ENCODE measurements at regions not wholly inside any gene's neighbourhood (a gene's known extent, or its start where the extent isn't known, plus 50 kb on each side); places are given as distances from the start of the nearest gene placed in this dataset.
"Not testable (repeated sequence)": the region's sequence is repeated elsewhere in the genome, so short reads cannot be mapped to it uniquely, and the experiment has no call there.

DNA sequence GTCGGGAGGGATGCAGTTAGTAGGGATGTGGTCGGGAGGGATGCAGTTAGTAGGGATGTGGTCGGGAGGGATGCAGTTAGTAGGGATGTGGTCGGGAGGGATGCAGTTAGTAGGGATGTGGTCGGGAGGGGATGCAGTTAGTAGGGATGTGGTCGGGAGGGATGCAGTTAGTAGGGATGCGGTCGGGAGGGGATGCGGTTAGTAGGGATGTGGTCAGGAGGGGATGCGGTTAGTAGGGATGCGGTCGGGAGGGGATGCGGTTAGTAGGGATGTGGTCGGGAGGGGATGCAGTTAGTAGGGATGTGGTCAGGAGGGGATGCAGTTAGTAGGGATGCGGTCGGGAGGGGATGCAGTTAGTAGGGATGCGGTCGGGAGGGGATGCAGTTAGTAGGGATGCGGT is 96.2 kb downstream of the BDH1 start:
- DNase-seq (ENCODE audit: insufficient read length, low spot score); FAIRE-seq: not testable (repeated sequence)

DNA sequence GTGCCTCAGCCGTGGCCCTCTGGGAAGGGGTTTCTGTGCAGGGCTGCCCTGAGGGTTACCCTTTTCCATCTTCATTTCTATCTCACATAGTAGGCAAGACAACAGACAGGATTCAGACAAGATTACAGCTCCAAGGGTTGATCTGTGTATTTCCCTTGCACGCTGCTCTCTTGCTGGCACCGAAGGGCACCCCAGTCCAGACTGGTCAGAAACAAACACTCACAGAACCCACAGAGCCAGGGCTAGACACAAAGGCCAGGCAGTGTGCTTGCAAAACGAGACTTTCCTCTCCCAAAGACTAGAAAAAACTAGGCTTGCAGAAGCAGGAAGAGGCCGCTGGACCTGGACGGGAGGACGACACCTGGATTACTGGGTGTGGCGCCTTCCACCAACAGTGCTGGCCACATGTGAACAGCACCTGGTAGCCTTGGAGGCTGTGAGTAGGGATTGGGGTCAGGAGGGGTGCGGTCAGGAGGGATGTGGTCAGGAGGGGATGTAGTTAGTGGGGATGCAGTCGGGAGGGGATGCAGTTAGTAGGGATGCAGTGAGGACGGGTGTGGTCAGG is 96.8 kb downstream of the BDH1 start:
- DNase-seq (ENCODE audit: insufficient read length, low spot score), result no peak
- no peak for FAIRE-seq

DNA sequence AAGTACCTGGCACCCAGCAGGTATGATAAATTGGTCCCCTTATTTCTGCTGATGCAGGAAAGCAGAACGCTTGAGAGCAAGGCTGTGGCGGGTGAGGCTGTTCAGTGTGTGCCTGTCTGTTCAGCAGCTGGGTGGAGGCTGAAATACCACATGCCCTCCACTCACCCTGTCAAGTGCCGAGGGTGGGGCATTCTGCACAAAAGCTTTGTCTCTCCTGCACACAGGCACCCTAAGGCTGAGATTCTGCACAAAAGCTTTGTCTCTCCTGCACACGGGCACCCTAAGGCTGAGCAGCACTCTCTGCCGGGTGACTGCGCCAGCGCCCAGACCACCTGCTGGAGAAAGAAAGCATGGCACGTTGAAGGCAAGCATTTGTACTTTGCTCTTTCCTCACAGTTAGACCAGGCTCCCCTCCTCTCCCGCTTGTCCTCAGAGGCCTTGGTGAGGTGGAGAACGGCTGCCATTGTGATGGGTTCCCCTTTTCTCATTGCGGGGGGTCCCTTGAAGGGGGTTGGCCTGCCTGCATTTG is 97.5 kb downstream of the BDH1 start:
- no peak for FAIRE-seq

DNA sequence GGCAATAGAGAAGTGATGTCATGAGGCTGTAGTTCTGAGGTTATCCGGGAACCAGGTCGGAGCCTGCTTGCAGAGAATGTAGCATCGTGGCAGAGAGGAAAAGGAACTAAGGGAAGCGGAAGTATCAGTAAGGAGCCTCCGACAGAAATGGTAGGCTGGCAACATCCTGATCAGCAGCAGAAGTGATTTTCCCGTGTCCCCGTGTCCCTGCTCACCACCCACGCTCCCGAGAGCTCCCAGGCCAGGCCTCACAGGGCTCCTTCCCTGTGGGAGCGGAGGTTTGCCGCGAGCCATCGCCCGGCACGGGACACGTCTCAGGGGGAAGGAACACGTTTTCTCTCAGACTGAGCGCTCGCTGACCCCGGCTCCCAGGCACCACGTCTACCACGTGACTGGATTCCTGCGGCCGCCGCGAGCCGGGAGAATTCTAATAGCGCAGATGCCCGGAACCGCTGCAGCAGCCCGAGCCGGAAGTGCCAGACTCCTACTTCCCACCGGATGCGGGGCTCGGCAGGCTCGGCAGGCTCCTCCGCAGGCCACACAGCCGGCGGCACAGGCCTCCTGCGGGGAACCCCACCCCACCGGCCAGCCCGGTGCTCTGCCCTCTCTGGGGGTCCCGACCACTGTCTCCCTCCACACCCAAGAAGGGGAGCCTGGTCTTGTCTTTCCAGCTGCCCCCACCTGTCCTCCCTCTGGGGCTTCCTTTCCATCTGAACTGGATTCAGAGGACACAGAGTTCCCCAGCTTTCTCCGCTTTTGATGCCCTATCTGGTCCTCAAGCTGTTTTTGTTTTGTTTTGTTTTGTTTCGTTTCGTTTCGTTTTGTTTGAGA is 99.3 kb downstream of the BDH1 start:
- peak; percentile 59 for DNase-seq (ENCODE audit: insufficient read length, low spot score)
- FAIRE-seq, result no peak

More for the DNA sequence above, 97.5 kb downstream of the BDH1 start:
- peak; percentile 44 for DNase-seq (ENCODE audit: insufficient read length, low spot score)

DNA sequence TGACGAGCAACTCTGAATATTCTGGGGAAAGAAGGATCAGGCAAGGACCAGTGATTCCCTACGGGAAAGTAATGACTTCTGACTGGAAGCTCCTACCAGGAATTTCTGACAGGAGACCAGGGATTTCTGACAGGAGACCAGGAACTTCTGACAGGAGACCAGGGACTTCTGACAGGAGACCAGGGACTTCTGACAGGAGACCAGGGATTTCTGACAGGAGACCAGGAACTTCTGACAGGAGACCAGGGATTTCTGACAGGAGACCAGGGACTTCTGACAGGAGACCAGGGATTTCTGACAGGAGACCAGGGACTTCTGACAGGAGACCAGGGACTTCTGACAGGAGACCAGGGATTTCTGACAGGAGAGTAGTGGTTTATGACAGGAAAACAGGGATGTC is 100.9 kb downstream of the BDH1 start:
- not testable (repeated sequence) for FAIRE-seq; DNase-seq (ENCODE audit: insufficient read length, low spot score)

DNA sequence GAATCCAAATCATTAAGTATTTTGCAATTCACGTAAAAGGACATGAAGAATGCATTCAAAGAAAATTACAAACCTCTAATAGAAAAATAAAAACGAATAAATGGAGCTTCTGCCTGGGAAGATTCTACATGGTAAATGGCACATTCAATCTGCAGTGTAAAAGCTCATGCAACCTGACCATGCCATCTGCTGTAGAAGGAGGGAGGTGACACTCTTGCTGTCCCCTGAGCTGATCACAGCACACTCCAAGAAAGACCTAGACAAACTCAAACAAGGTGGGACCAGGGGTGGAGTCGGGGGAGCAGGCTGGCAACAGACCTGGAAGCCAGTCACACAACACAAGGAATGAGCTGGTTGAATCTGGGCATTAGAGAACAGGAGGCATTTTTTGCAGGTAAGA is 101.8 kb downstream of the BDH1 start:
- peak; percentile 13 for DNase-seq (ENCODE audit: insufficient read length, low spot score)

DNA sequence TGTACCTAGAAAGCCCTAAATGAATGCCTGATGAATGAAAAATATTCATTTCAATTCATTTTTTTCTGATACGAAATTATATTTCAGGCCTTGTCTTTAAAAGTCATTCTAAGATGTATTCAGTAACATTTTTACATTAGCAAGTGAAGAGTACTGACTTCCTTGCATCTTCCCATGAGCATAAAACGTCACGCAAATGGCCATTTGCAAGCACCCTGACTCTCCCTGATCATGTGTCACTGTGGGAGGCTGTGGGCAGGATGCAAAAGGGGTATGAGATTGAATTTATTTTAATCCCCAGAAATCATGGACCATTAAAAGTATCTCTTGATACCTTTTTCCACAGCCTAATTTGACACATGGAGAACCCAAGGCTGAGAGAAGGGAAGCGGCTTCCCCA is 105.0 kb downstream of the BDH1 start:
- DNase-seq (ENCODE audit: insufficient read length, low spot score), result no peak
- FAIRE-seq, result no peak

More for the DNA sequence above, 101.8 kb downstream of the BDH1 start:
- FAIRE-seq, result no peak

DNA sequence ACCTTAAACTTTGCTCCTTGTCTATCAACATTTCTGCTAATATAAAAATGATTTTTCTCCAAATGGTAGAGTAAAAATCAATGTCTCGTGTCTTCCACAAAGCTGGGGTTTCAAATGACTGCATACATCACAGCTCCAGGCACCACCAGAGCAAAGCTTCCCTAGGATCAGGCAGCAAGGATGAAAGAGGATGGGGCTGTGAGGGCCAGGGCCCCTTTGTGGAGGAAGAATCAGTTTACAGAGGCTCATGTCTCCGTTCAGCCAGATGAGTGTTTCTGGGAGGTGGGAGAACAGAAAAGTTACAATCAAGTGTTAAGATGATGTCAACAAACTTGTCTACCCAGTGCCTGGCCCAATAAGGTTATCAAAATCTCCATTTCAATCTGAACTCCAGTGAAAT is 105.5 kb downstream of the BDH1 start:
- FAIRE-seq (no peak), DNase-seq (ENCODE audit: insufficient read length, low spot score) (no peak)

DNA sequence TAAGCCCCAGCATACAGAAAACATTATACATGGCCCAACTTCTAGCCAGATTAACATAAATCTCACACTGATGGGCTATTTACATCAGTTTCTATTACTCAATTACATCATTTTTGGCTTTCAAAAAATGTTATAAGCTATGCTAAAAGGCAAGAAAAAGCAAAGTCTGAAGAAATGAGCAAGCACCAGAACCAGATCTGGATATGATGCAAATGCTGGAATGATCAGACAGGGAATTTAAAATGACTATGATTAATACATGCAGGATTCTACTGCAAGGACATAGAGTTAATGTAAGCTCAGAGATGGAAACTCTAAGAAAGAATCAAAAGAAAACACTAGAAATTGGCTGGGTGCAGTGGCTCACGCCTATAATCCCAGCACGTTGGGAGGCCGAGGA is 106.6 kb downstream of the BDH1 start:
- not testable (repeated sequence) for DNase-seq (ENCODE audit: insufficient read length, low spot score); FAIRE-seq

DNA sequence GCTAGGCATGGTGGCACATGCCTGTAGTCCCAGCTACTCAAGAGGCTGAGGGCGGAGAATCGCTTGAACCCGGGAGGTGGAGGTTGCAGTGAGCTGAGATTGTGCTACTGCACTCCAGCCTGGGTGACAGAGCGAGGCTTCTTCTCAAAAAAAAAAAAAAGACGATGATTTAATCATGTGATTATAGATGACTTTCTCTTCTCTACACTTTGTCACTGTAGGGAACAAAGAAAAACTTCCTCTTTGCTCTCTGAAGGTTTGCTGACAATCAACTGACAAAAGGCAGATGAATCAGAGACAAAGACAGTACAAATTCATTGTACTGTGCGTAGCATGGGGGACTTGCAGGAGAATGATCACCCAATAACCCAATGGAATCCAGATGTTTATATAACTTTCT is 108.0 kb downstream of the BDH1 start:
- FAIRE-seq; DNase-seq (ENCODE audit: insufficient read length, low spot score): not testable (repeated sequence)

DNA sequence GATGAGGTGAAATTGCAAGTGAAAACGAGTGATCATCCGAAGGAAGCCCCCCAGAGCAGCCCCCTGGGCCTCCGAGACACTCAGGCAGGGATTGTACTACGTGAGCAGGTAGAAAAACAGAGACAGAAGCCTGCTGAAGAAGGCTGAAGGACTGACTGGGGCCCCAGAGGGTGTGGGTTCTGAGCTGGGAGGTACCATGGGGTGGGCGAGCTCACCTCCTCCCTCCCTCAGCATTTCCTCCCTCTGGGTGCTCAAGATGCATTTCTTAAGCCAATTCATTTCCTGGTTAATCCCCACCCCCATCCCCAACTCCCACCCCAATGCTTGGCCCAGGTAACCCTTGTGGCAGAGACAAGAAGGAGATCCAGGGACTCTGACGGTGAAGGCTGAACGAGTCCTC is 108.7 kb downstream of the BDH1 start:
- DNase-seq (ENCODE audit: insufficient read length, low spot score), result no peak
- FAIRE-seq, result no peak

DNA sequence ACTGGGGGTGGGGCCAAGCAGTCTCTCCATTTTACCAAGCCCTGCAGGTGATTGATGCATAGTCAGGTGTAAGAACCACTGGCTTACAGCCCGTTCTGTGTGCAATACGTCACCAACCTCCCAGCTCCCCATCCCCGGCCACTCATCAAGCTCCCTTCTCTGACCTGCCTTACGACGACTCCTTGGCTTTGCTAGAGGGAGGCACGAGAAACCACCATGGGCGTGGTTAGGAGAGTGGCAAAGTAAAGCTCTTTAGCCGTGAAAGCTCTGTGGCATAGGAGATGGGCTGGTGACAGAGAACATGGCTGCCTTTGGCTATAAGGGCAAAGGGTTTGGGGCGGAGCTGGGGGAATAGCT is 109.1 kb downstream of the BDH1 start:
- FAIRE-seq (no peak), DNase-seq (ENCODE audit: insufficient read length, low spot score) (no peak)

DNA sequence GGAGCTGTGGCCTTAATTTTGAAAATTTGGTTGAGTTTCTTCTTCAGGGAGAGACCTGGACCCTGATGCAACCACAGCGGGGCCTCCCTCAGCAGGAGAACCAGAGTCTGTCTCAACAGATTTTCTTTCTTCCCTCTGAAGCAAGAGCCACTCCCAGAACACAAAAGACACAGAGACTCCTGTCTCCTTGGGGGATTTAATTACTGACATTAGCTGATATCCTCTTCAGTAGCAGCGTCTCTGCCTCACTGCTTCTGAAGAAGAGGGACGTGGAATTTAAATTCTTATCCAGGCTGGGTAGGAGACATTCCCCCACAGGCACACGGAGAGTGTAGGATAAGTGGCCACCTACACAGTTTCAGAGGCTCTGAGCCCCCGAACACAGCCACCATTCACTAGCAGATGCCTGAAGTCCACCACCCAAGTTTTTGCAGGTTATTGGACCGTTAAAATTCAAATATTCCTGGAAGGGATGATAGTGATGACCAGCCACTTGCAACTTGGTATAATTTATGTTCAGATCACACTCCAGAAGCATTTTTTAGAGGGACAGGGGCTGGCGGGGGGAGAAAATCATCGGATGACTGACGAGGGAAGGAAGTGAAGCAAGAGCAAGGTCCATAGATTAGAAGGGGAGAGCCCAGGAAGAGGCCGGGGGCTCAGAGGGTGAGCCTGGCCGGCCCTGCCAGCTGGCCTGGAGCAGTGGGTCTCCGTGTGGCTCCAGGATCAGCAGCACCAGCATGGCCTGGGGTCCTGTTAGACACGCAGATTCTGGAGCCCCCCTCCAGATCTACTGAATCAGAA is 109.7 kb downstream of the BDH1 start:
- FAIRE-seq (no peak), DNase-seq (ENCODE audit: insufficient read length, low spot score) (no peak)

DNA sequence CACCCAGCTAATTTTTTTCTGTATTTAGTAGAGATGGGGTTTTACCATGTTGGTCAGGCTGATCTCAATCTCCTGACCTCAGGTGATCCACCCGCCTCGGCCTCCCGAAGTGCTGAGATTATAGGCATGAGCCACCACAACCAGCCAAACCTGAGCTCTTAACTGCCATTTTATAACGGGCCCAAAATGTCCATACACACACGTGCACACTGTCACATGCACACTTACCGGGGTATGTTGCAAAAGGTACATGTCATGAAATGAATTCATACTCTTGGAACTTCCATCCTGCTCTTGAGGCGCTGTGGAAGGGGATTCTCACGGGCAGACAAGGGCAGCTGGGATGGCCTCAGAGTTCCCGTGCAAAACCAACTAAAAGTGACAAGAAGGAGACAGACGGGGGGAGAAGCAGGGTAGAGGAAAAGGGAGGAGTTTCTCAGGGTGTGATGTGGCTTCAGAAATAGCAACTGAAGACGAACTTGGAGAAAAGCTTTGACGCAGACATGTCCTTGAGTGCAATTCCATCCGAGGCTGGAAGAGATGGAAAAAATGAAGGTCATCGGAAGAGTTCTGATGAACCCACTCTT is 110.9 kb downstream of the BDH1 start:
- FAIRE-seq (no peak), DNase-seq (ENCODE audit: insufficient read length, low spot score) (no peak)

DNA sequence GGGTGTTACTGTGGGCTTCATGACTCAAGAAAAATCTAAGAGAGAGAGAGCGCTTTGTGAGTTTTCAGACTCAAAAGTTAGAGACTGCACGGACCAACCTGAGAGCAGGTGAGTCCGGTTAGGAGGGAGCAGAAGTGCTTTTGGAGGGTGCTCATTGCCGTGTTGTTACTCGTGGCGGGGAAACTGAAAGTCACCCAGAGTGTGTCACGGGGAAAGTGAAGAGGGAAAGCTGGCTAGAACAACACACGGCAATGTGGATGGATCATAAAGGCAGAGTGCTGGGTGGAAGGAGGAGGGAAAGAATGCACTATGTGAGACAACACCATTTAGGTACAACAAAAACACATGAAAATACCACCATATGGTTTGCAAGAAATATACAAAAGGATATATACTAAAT is 112.3 kb downstream of the BDH1 start:
- no peak for DNase-seq (ENCODE audit: insufficient read length, low spot score)
- no peak for FAIRE-seq

DNA sequence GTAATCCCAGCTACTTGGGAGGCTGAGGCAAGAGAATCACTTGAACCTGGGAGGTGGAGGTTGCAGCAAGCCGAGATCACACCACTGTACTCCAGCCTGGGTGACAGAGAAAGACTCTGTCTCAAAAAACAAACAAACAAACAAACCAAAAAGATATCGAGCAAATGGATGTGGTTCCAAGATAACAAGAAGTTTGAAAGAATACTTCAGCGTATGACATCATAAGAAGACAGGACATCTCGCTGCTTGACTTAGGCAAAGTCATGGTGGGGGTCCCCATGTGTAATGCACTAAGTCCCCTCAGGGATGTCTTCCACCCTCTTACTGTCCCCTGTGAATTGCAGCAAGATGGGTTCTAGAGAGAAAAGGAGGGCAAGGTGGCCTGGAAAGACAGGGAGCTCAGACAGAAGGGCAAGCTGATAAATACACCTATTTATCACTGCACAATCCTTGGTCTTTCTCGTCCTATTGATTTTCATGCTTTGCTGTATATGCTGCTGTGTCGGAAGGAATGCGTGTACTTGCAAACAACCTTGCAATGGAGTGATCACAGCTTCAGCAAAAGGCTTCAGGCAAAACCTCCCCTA is 115.0 kb downstream of the BDH1 start:
- DNase-seq (ENCODE audit: insufficient read length, low spot score) (no peak), FAIRE-seq (no peak)

DNA sequence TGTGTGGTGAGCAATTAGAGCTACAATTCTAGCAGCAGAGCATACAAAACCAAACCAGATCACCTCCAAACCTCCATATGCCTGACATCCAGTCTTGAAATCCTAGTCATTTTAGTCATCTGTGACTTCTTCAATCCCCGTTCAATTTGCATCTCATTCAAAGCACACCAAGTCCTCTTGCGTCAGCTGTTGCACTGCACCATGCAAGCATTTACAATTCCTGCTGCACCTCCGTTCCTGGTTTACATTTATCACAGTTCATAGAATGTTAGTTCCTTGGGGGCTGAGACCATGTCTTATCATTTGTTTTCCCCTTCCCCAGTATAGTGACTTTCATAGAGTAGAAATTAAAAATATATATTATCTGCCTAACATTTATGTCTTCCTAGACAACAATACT is 116.9 kb downstream of the BDH1 start:
- DNase-seq (ENCODE audit: insufficient read length, low spot score) (no peak), FAIRE-seq (no peak)

DNA sequence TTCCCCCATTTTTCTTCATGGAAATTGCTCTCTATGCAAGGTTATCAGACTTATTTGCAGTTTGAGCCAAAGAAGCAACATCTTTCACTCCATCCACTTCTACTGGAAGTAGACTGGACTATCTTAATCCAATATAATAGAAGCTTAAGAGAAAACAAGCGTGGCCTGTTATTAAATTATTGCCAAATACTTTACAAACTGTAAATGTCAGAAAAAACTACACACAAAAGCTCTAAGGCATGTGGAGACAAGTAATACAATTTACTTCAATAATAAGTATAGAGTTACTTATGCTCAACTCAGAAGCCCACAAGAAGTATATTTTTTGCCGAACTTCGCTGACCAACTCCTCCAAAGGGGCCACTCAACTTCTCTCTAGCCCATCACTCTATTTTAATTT is 120.3 kb downstream of the BDH1 start:
- FAIRE-seq, result no peak
- DNase-seq (ENCODE audit: insufficient read length, low spot score), result no peak

DNA sequence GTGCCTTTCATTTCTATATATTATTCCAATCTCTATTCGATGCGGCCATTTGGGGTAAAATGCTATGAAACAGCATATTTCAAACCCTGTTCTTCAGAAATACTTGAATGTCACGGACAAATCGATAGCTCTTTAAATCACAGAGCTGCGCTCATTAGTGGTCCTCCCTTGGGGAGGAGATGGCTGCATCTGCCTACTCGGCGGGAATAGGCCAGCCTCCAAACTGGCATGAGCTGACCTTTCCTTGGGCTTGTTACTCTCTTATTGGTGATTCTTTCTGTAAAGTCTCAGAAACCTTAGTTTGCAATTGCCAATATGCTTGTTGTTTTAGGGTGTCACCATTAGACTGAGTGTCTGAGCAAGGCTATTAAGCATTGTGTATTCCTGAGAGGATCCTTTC is 120.9 kb downstream of the BDH1 start:
- DNase-seq (ENCODE audit: insufficient read length, low spot score) (no peak), FAIRE-seq (no peak)

DNA sequence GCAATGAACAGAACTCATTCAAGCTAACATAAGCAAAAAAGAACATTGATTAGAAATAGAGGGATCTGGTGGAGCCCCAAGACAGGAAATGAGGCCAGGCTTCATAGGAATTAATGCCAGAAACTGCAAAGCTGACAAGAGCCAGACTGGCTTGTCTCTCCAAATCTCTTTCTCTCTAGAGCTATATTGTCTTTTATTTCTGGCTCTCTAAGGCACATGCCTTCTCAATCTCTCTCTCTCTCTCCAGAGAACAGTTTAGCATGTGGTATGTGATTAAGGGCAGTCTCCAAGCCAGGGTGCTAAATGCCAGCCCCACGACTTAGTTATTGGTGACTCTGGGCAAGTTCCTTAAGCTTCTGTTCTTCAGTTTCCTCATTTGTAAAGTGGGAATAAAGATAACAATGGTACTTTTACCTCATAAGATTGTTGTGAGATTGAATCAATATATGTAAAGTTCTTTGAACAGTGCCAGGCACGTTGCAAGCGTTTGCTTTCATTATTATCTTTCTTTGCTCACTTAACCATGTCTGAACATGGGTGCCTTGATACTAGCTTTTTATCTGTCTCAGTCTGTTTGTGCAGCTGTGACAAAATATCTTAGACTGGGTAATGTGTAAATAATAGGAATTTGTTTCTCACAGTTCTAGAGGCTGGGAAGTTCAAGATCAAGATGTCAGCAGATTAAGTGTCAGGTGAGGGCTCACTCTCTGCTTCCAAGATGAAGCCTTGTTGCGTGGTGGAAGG is 123.2 kb downstream of the BDH1 start:
- DNase-seq (ENCODE audit: insufficient read length, low spot score) (no peak), FAIRE-seq (no peak)

Data from GM19239 (cell line).